Activated CD4-positive, alpha-beta T cell treated with anti-CD3 and anti-CD28 coated beads, Interleukin-2, amount 10 ng/mL, durations not matched to agents 7 days and 5 days (primary cell): ENCODE measurements at regions not wholly inside any gene's neighbourhood (a gene's known extent, or its start where the extent isn't known, plus 50 kb on each side); places are given as distances from the start of the nearest gene placed in this dataset.
A peak's percentile ranks its signal among the peaks of the same experiment; 100 is the strongest.
"Not testable (repeated sequence)": the region's sequence is repeated elsewhere in the genome, so short reads cannot be mapped to it uniquely, and the experiment has no call there.

ENCODE experiments used
- CTCF ChIA-PET: fragments of 350-600 bp; sonication (Branson Sonifier 250); formaldehyde crosslinking; loops from one replicate; lab custom pipeline; 2021; ENCODE audit warnings: antibody characterized with exemption; lab: Charles Lee
- POLR2A ChIA-PET: fragments of 350-600 bp; sonication (Branson Sonifier 250); formaldehyde crosslinking; loops from one replicate; lab custom pipeline; 2021; ENCODE audit warnings: antibody characterized with exemption; lab: Charles Lee
- DNase-seq: peaks from one replicate; pipeline ENCODE4 v3.0.0-alpha.2; 2020
- H3K27ac Mint-ChIP-seq: one replicate; pipeline ENCODE4 v1.8.0; 2021; ENCODE audit warnings: mild to moderate bottlenecking, moderate library complexity, mixed read lengths
- H3K27me3 Mint-ChIP-seq: one replicate; pipeline ENCODE4 v1.8.0; 2021; ENCODE audit warnings: mixed read lengths
- H3K36me3 Mint-ChIP-seq: one replicate; pipeline ENCODE4 v1.8.0; 2021; ENCODE audit warnings: low read depth, mixed read lengths
- H3K4me1 Mint-ChIP-seq: one replicate; pipeline ENCODE4 v1.8.0; 2021; ENCODE audit warnings: mixed read lengths
- H3K4me3 Mint-ChIP-seq: one replicate; pipeline ENCODE4 v1.8.0; 2021; ENCODE audit warnings: mild to moderate bottlenecking, moderate library complexity, mixed read lengths
- H3K9me3 Mint-ChIP-seq: one replicate; pipeline ENCODE4 v1.8.0; 2021; ENCODE audit warnings: mixed read lengths

- no peaks in the 10 kb centered on the region for H3K4me1 Mint-ChIP-seq
- H3K4me3 Mint-ChIP-seq = no peak overlapping the region
- DNase-seq = no peak
- ChIA-PET POLR2A (no interaction called here), CTCF (no interaction called here)
- H3K36me3 Mint-ChIP-seq = no peaks in the 10 kb centered on the region
- no peaks in the 10 kb centered on the region for H3K9me3 Mint-ChIP-seq
- H3K27me3 Mint-ChIP-seq = peaks cover 3% of the 10 kb centered on the region
- no peak overlapping the region for H3K27ac Mint-ChIP-seq
Observed at GRCh38 chr5:102659151-102659550, 96.0 kb upstream of the PAM start.

DNA sequence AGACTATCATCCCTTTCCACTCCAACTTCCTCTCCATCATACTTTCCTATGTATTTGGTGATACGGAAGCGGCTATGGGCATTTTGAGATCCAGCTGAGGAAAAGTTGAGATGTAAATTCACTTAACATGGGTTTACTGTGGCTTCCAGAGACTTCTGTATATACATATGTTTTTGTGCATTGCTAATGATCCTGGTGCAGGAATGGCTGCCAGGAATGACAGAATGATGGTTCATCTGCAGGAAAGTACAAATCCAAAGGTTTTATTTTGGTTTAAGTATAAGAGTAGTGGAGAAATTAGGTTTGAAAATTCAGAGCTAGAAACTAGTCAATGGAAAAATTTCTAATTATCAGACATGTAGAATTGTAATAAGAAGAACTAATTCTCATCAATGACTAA is 95.0 kb upstream of the PAM start:
- ChIA-PET CTCF (interaction anchor here (0.6 kb wide), 1 partner anchor 97 kb away, joined by 3 read pairs; no protein-coding TSS in a partner anchor), POLR2A (no interaction called here)
- Mint-ChIP-seq H3K27me3 (no peaks in the 10 kb centered on the region), H3K4me1 (no peaks in the 10 kb centered on the region), H3K36me3 (no peaks in the 10 kb centered on the region), H3K27ac (no peak overlapping the region), H3K4me3 (no peak overlapping the region), H3K9me3 (no peaks in the 10 kb centered on the region)
- DNase-seq = no peak

- no peak overlapping the region for H3K4me3 Mint-ChIP-seq
- POLR2A ChIA-PET = no interaction called here
- H3K27me3 Mint-ChIP-seq = peaks cover 5% of the 10 kb centered on the region
- no peaks in the 10 kb centered on the region for H3K4me1 Mint-ChIP-seq
- no peak overlapping the region for H3K27ac Mint-ChIP-seq
- no peaks in the 10 kb centered on the region for H3K9me3 Mint-ChIP-seq
- no peaks in the 10 kb centered on the region for H3K36me3 Mint-ChIP-seq
- CTCF ChIA-PET = no interaction called here
- DNase-seq = no peak
Observed at GRCh38 chr5:102663749-102664530, 91.2 kb upstream of the PAM start.

- H3K9me3 Mint-ChIP-seq = no peaks in the 10 kb centered on the region
- no peak overlapping the region for H3K4me3 Mint-ChIP-seq
- CTCF ChIA-PET = no interaction called here
Observed at GRCh38 chr5:102664616-102665335, 90.3 kb upstream of the PAM start.

DNA sequence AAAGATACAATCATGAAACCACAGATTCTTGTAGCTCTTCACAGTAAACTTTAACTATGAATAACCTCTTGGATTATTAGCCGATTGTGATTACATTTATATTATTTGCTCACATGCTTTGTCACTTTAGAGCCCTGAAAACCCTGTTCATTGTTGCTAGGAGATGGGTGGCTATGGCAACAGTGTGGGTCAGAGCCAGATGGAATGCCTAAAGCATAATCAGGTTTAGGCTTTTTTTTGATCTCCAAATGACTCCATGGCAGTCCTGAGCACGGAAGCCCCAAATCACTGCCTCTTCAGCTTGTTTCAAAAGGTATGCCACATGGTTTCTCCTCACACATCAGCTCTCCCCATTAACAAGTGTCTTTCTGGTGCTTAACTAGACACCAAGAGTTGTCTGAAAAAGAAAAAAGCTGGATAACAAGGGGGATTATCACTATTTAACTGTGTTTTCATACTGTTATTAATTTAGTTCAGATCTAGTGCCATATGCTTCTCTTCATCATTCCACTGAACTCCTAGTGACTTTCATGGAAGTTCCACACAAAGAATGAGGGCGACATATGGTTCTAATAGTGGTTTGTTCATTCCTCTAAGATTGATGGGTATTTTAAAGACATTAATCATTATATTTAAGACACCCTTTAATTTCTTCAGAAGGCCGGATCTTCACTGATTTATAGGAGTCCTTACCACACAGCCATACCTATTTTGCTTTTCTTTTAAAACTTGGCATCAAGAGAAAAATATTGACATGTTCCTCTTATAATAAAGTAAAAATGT is 88.8 kb upstream of the PAM start:
- Mint-ChIP-seq H3K27me3 (peaks cover 8% of the 10 kb centered on the region), H3K36me3 (no peaks in the 10 kb centered on the region), H3K4me1 (no peaks in the 10 kb centered on the region), H3K9me3 (no peaks in the 10 kb centered on the region), H3K4me3 (no peak overlapping the region), H3K27ac (no peak overlapping the region)
- POLR2A ChIA-PET = no interaction called here
- CTCF ChIA-PET = interaction anchor here (1.2 kb wide), 1 partner anchor 15 kb away, joined by 3 read pairs; no protein-coding TSS in a partner anchor
- no peak for DNase-seq

More at GRCh38 chr5:102664616-102665335, 90.3 kb upstream of the PAM start:
- Mint-ChIP-seq H3K27ac (no peak overlapping the region), H3K27me3 (peaks cover 8% of the 10 kb centered on the region), H3K36me3 (no peaks in the 10 kb centered on the region), H3K4me1 (no peaks in the 10 kb centered on the region)
- DNase-seq = no peak
- POLR2A ChIA-PET = no interaction called here

DNA sequence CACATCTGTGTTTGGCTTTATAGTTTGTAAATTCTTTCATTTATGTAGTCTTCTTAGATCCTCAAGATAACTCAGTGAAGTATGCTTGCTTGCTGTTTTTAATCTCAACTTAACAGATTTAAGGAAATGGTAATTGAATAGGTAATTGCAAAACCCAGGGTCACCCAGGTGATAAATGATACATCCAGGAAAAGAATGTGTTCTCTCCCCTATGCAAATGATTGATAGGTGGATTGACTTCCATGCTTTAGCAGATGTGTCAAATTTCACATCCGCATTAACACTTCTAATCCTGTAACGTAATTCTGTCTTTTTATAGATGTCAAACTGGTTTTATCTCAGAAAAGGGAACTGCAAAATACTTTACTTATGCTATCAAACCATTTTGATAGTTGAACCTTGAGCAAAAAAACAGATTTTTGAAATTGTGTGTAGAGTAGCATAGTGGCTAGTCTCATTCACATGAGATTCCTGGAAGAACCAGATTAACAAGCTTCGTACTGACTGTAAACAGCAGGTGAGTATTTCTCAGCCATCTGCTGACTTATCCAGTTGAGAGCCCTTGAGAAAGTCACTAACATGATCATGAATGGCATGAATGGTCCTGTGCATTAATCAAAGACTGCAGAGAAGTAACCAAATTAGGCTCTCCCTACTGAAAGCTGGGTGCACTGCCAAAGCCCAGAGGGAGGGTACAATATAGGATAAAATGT is 86.7 kb upstream of the PAM start:
- CTCF ChIA-PET = no interaction called here
- Mint-ChIP-seq H3K27ac (no peak overlapping the region), H3K36me3 (no peaks in the 10 kb centered on the region), H3K27me3 (peaks cover 8% of the 10 kb centered on the region), H3K4me3 (no peak overlapping the region), H3K4me1 (no peaks in the 10 kb centered on the region), H3K9me3 (no peaks in the 10 kb centered on the region)
- DNase-seq = no peak
- POLR2A ChIA-PET = no interaction called here

DNA sequence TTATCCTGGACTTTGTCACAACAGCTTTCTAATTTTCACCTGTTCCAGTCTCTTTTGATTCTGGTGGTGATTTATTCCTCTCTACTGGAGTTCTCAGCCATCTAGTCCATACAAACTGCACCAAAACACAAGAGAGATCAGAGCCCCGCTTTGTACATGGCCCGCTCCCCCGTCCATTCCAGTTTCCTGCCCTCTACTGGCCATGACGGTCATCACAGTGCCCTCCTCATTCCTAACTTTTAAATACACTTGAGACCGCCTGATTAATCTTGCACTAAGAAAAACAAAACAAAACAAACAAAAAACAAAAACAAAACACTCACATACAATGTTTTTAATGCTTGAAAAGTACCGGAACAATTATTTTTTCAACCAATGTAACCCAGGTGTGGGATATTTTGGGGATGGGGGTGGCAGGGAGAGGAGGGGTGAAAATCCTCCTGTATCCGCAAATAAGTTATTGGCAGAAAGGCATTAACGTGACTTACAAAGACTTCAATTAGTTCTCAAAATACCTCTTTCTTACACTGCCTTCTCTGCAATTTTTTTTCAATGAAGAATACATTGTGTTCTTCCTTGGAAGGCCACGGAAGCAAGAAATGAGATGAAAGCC is 84.8 kb upstream of the PAM start:
- no peaks in the 10 kb centered on the region for H3K9me3 Mint-ChIP-seq
- ChIA-PET CTCF (no interaction called here), POLR2A (no interaction called here)
- no peak for DNase-seq
- H3K4me3 Mint-ChIP-seq = no peak overlapping the region
- no peak overlapping the region for H3K27ac Mint-ChIP-seq
- H3K36me3 Mint-ChIP-seq = no peaks in the 10 kb centered on the region
- peaks cover 8% of the 10 kb centered on the region for H3K27me3 Mint-ChIP-seq
- H3K4me1 Mint-ChIP-seq = no peaks in the 10 kb centered on the region

DNA sequence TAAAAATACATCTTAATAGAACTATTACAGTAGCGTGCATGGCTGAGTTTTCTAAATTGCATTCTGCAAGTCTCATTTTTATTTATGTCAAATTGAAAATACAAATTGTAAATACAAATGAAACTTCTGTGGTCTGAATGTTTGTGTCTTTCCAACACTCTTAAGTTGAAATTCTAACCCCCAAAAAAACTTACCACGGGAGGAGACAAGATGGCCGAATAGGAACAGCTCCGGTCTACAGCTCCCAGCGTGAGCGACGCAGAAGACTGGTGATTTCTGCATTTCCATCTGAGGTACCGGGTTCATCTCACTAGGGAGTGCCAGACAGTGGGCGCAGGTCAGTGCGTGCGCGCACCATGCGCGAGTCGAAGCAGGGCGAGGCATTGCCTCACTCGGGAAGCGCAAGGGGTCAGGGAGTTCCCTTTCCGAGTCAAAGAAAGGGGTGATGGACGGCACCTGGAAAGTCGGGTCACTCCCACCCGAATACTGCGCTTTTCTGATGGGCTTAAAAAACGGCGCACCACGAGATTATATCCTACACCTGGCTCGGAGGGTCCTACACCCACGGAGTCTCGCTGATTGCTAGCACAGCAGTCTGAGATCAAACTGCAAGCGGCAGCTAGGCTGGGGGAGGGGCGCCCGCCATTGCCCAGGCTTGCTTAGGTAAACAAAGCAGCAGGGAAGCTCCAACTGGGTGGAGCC is 83.9 kb upstream of the PAM start:
- POLR2A ChIA-PET, CTCF ChIA-PET, H3K4me3 Mint-ChIP-seq, H3K27me3 Mint-ChIP-seq, DNase-seq, H3K27ac Mint-ChIP-seq, H3K4me1 Mint-ChIP-seq, H3K9me3 Mint-ChIP-seq, H3K36me3 Mint-ChIP-seq: not testable (repeated sequence)

- H3K36me3 Mint-ChIP-seq = no peaks in the 10 kb centered on the region
- CTCF ChIA-PET = no interaction called here
- H3K4me3 Mint-ChIP-seq = no peak overlapping the region
- no peaks in the 10 kb centered on the region for H3K9me3 Mint-ChIP-seq
- no peak overlapping the region for H3K27ac Mint-ChIP-seq
- POLR2A ChIA-PET = no interaction called here
- H3K27me3 Mint-ChIP-seq = peaks cover 8% of the 10 kb centered on the region
- no peak for DNase-seq
- no peaks in the 10 kb centered on the region for H3K4me1 Mint-ChIP-seq
Observed at GRCh38 chr5:102678267-102679058, 76.6 kb upstream of the PAM start.

DNA sequence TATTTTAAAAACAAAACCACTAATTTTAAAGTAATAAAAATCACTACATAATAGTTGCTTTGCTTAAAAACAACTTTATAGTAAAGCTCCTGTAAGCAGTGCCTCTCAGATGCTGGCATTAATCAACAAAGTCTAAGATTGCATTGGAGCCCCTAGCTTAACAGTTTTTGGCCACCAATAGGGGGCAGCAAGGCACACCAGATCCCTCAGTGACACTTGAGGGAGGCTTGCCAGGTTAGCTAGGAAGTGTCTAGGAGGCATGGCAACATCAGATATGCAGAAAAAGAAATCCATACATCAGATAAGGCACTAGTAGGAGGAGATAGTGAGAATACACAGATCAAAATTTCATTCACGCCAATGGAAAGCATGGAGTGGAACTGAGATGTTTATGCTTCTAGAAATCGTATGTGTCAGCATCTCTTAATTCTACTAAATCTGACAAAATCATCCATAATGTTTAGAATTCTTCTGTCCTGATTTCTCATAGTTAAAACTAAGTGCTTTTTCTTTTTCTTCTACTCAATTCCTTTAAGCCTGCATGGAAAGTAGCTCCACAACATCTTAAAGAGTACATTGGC is 73.6 kb upstream of the PAM start:
- H3K36me3 Mint-ChIP-seq = no peaks in the 10 kb centered on the region
- H3K27me3 Mint-ChIP-seq = peaks cover 11% of the 10 kb centered on the region
- DNase-seq = peak; percentile 68
- no peak overlapping the region for H3K4me3 Mint-ChIP-seq
- POLR2A ChIA-PET = interaction anchor here (0.8 kb wide), 1 partner anchor 113 kb away, joined by 3 read pairs; no protein-coding TSS in a partner anchor
- H3K9me3 Mint-ChIP-seq = no peaks in the 10 kb centered on the region
- H3K27ac Mint-ChIP-seq = no peak overlapping the region
- no peaks in the 10 kb centered on the region for H3K4me1 Mint-ChIP-seq
- CTCF ChIA-PET = interaction anchor here (0.8 to 1.4 kb wide), 4 partner anchors 14 to 544 kb away, joined by 3 to 4 read pairs (median 3); no protein-coding TSS in a partner anchor

GRCh38 chr5:102682101-102682647 is 72.9 kb upstream of the PAM start:
- Mint-ChIP-seq H3K27ac (no peak overlapping the region), H3K36me3 (no peaks in the 10 kb centered on the region), H3K4me3 (no peak overlapping the region), H3K4me1 (no peaks in the 10 kb centered on the region), H3K27me3 (peaks cover 11% of the 10 kb centered on the region), H3K9me3 (no peaks in the 10 kb centered on the region)
- POLR2A ChIA-PET = no interaction called here
- CTCF ChIA-PET = interaction anchor here (1.1 to 1.4 kb wide), 2 partner anchors 15 to 358 kb away, joined by 3 read pairs; no protein-coding TSS in a partner anchor
- DNase-seq = no peak
